MM.1S (cell line): ENCODE measurements at regions not wholly inside any gene's neighbourhood (a gene's known extent, or its start where the extent isn't known, plus 50 kb on each side); places are given as distances from the start of the nearest gene placed in this dataset.

ENCODE experiments used
- CTCF ChIP-seq: fragments of 300-600 bp; sonication (generic); IDR thresholded peaks from 2 replicates; pipeline ENCODE4 v1.5.1; 2016; ENCODE audit warnings: antibody characterized with exemption, low read length, mixed read lengths
- EZH2 ChIP-seq: fragments of 300-600 bp; sonication (generic); optimal IDR thresholded peaks from 2 replicates; pipeline ENCODE3; 2017; ENCODE audit warnings: low read depth, mild to moderate bottlenecking, antibody characterized with exemption, low read length, mixed read lengths
- EZH2phosphoT487 ChIP-seq: fragments of 300-600 bp; sonication (generic); IDR thresholded peaks from 2 replicates; pipeline ENCODE4 v1.6.1; 2018; ENCODE audit warnings: antibody characterized with exemption, low read length

- no peak for TF ChIP-seq CTCF
- TF ChIP-seq EZH2, result no peak
- no peak for TF ChIP-seq EZH2phosphoT487
Observed at GRCh38 chr17:70661342-70662222, 492.2 kb downstream of the KCNJ2 start.
